D341Med (cell line): ENCODE measurements at regions not wholly inside any gene's neighbourhood (a gene's known extent, or its start where the extent isn't known, plus 50 kb on each side); places are given as distances from the start of the nearest gene placed in this dataset.

Experiments
- DNase-seq: peaks from one replicate; pipeline ENCODE4 v3.0.0; 2012; ENCODE audit warnings: low spot score

DNA sequence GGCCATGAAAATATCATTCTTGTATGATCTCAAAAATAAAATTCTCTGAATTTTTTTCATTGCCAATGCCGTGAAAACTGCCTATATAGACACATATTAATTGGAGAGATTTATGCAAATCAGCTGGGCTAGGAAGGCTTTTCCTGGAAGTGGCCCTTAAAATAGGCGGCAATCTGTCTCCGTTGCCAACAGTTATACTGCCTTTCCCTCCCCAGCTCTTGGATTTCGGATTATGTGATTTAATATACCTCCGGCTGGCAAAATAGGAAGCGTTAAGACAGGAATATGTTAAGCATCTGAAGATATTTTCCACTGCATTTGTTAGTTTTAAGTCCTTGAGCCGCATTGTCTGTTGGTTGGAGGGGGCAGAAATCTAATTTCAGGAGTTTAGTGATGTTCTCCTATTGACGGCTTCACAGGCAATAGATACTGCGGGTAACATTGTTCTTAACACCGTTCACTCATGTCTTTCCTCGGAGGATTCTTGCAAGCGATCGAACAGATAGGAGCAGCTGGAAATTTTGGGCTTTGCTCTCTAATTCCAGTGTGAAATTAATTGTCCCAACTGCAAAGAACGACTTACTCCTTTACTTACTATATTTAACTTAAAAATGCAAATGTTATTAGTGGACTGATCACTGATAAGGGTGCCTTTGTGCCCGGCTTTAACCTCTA lies 113.3 kb downstream of the LINC00237 start:
- DNase-seq = no peak

DNA sequence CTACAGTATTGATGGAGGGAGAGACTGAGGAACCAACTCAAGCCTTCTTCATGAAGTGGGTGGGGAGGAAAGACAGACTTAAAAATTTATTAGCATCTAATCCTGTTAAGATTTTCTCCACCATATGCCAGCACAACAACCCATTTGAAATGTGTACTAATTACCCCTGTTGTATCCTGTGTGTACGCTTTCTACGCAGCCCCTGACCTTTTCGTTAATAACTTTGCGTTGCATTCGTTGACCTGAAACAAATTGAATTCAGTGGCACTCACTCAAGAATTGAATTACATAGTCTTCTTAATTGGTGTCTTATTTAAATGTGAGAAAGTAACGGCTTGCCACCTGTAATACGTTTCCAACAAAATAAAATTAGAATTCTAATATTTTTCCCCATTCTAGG lies 113.9 kb downstream of the LINC00237 start:
- no peak for DNase-seq

DNA sequence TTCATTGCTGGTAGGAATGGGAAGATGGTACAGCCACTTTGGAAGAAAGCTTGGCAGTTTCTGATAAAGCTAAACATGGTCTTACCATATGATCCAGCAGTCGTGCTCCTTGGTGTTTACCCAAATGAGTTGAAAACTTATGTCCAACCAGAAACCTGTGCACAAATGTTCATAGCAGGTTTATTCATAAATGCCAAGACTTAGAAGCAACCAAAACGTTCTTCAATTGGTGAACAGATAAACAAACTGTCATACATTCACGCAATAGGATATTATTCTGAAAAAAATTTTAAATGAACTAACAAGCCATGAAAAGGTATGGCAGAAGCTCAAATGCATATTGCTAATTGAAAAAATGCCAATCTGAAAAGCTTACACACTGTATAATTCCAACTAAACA lies 117.1 kb downstream of the LINC00237 start:
- no peak for DNase-seq

DNA sequence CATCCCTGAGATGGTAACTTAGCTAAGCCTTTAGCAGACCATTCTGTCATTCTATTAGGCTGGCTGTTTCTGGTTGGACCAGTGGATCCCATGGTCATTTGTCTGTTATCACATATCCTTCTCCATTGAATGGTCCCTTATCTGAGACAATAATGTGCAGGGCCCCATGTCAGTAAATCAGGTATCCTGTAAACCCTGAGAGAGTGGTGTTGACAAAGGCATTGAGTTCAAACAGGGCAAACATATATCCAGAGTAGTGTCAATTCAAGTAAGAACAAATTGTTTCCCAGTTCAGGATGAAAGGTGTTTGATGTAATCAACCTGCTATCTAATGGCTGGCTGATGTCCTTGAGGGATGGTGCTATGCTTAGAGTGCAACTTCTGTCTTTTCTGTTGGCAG lies 126.2 kb downstream of the LINC00237 start:
- DNase-seq = no peak

DNA sequence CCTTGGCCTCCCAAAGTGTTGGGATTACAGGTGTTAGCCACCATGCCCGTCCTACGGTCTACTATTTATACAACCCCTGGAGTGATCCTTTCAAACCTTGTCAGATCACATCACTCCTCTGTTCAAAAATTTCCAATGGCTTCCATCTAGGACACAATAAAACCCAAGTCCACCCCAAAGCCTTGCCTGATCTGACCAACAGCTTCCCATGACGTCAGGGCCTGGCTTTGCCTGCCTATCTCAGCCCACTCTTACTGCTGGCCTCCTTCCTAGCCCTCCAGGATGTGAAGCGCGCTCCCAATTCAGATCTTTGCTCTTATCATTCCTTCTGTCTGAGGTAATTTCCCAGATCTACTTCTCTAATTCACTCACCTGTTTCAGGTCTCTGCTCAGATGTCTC lies 128.4 kb downstream of the LINC00237 start:
- DNase-seq = no peak

DNA sequence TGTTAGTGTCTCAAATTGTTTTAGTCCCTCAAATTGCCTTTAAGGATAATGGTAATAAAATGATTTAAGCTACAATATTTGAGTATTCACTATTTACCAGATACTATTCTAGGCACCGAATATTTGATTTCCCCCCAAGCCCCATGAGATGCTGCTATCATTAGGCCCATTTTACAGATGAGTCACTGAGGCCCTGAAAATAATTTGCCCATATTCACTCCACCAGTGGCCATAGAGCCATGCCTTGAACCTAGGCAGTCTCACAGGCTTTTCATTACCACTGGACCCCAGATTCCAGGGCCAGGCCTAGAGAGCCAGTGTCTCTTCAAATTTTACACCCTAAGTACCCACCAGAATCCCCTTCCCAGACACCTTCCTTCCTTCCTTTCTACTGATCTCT lies 133.7 kb downstream of the LINC00237 start:
- DNase-seq = no peak

DNA sequence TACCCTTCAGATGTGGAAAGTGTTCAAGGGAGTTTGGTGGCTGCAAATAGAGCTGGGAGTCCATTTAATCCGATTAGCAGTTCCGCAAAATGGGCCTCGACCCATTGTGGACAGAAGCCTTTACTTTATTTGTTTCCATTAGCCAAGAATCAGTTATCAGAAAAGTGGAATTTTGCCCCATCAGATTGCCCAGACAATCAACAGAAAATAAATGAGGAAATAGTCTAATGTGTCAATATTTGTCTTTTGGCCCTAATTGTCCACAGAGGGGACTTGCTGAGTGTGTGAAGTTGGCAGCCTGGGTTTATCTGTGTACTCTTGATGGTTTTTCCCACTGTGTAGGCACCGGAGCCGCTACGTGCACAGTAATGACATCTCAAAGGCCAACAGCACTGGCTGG lies 134.3 kb downstream of the LINC00237 start:
- no peak for DNase-seq

DNA sequence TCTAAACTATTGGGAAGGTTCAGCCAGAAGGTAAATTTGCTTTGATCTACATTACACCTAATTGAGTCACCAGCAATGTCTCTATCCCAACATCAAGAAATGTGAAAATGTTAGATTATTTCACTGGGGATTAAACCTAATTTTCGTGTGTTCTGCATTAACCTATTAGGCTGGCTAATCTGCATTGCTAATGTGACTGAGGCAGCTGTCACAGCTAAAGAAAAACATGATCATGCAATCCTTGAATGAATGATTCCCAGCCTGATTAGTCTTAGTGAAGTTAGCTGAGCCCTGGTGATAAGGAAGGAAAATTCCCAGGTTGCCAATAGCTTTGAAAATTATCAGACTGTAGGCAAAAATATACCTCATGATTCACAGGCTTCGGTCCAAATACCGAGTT lies 135.3 kb downstream of the LINC00237 start:
- no peak for DNase-seq

DNA sequence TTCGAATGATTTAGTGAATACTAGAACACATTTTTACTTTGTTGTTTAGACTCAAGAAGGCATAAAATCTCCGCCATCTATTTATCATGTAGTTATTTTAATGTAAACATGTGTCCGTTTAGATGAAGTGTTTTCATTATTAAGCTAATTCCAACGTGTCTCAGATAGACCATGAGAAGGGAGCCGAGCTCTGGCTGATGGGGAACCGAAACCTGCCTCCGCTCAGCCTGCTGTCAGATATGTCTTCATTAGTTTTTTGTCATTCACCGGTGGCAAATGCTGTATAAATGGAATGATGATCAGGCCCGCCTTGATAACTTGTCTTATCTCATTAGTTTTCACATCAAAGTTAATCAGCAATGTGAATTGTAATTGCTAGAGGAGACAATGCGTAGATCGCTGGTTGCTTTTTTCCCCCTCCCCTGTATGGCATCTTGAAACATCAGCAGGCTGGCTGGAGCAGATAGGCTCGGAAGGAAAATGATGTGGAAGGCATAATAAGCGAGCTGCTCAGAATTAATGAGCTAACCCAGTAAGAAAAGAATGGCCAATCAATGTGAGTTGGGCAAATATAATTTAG lies 136.4 kb downstream of the LINC00237 start:
- no peak for DNase-seq

DNA sequence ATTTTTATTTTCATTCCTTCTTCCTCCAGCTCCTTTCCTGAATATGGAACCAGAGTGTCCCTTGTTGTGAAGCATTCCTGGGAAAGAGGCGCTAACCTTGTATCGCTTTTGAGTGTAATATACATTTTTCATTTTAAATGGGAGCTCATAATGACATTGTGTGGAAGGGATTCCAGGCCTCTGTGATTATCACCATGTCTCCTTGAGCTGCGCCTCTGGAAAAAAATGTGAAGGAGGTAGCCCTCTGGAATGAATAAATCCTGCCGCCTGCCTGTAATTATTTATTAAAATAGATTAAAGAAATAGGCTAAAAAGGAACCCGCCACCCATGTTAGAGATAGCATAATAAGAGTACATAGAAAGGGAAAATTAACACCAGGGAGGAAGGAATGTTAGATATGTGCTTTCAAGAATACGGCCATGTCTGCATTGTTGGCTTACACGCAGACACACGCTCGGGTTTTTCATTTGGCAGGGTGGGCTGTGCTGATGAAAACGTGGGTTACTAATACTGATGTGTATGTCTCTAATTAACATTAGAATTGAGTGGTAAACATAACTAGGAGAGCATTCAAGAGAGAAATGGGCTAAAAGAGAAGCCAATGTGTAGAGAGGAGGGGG lies 138.5 kb downstream of the LINC00237 start:
- no peak for DNase-seq

DNA sequence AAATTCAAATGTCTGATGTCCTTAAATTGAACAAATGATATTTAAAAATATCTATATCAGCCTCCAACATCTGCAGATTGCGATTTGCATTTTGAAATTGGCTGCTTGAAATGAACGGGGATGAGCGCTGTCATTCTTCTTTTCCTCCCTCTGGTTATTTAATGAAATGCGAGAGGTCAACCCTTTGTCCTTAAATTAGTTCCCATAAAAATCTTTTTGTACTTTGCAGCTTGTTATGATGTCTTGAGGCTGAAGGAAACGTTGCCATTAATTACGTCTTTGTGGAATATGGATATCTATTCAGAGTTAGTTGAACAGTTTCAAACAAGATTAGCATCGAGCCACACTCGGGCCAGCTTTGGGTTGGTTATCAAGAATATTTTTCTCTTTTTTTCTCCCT lies 140.0 kb downstream of the LINC00237 start:
- no peak for DNase-seq

DNA sequence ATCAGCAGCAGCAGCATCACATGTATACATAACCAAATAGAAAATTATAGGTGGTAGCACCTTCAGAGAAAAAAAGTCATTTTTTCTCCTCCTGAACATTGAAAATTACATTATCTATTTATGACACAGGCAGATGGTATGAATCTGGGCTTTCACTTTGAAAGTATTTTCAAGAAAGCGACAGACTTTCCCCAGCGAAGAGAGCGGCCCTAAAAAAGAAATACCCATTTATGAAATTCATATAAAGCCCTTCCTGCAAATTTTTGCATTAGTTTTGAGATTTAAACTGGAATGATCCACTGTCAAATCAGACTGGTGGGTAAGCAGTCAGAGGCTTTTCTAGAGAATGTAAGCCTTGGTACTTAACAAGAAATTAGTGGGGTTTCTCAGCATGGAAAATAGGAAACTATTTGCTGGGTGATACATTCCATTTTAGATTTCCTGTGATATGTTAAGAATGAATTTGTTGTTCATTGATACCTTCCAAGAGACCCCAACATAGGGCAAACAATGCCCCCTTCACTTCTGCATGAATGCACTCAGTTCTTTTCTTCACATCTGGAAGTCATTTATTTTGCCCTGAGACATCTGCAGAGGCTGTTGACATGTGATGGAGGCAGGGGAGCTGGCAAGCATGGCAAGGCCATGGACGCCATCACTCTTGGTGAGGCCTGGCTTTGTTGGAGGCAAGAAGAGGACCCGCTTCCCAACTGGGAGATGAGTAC lies 147.0 kb downstream of the LINC00237 start:
- no peak for DNase-seq

DNA sequence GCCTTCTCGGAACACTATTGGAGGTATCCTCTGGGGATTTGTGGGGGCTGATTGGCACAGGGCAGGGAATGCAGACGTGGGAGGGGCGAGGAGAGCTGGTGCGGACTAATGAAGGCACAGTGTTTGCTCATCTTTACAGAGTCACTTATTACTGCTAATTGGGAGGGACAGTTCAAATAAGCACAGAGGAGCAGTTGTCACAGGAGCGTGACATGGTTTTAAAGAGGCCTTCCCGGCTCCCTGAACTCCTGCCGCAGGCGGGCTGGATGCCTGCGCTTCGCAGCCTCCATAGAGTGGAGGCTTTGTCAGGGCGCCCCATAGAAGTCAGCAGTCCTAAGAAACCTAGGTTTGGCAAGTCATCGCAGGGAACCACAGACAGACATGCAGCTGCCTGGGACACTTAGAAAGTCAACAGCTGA lies 149.6 kb downstream of the LINC00237 start:
- no peak for DNase-seq

DNA sequence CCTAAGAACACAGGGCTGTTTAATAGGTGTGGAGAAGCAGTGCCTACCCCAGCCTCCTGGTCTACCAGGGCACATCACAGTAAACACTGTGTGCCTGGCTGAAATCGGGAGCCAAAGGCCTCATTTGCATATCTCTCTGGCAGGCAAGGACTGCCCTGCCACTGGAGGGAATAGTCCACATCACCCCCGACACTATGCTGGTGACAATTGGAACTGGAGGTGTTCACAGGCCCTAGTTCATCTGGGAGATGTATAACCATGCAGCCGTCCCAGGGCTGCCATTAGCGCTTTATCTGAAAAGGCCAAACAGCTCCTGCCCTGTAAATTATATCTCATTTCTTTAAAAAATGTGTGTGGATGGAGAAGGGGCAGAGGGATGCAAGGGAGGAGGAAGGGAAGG lies 150.3 kb downstream of the LINC00237 start:
- no peak for DNase-seq

DNA sequence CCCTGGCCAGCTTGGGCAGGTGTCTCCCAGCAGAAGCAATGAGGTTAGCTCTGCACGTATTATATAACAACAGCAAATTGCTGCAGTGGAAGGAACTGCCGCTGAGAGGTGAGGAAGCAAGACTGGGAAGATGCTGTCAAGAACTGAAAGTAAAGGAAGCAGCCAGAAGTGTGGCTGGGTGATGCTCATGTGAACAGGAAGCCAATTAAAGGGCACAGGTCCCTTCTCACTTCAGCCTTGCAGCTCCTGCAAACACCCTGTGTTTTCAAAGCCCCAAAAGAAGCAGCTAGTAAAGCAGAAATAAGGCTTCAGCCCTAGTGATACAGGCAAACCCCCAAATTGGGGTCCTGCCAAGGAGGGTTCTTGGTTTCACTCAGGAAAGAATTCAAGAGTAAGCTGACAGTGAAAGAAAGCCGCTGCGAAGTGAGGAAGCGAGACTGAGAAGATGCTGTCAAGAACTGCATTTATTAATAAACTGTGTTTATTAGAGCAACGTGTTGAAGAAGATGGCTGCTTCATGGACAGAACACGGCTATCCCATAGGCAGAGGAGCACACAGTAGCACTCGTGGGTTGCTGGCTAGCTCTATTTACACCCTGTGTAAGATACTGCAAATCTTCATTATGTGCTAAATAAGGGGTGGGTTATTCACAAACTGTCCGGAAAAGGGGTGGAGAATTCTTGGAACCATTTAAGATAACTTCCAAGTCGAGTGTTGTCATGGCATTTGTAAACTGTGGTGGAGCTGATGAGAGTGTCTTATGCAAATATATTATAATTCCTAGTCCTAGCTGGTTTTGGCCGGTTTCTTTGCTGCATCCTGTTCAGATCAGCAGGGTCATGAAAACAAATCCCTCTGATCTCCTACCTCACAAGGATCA lies 152.2 kb downstream of the LINC00237 start:
- no peak for DNase-seq

DNA sequence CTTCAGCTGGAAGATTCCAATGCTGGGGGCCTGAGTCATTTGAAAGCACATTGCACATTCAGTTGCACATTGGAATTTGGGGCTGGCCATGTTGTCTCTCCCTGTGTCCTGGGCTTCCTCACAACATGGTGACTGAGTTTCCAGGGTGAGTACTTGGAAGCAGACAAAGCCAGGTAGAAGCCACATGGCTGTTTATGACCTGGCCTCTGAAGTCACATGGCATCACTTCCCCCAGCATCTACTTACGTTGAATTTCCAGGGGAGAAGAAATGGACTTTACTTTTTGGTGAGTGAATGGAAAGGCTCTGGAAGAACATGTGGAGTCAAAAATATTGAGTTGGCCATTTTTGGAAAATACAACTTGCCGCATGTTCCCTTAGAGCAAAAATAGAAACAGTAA lies 155.5 kb downstream of the LINC00237 start:
- DNase-seq = no peak

DNA sequence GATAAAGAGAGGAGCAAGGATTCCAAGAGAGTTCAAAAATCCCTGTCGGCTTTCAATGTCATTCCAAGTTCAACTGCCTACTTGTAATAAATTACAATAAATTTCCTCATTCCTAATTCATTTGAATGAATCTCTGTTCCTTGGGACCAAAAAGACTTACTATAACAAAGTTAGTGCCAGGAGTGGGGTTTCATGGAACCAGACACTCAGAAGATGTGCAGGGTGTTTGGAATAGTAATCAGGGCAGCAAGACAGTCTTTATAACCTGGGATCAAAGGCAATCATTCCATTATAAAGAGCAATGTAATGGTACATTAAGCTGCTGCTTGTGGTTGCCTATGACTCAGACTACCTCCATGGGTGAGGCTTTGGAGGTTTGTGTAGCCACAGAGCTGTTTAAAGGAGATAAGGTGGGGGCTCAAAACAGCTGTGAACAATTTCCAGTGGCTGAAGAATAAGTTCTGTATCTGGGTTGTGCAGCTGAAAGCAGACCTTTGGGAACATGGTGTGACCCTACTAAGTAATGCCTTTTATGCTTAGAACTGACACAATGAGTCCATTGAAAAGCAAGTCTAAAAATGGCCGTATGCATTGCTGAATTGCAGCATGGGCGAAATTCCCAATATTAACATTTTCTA lies 159.9 kb downstream of the LINC00237 start:
- no peak for DNase-seq

DNA sequence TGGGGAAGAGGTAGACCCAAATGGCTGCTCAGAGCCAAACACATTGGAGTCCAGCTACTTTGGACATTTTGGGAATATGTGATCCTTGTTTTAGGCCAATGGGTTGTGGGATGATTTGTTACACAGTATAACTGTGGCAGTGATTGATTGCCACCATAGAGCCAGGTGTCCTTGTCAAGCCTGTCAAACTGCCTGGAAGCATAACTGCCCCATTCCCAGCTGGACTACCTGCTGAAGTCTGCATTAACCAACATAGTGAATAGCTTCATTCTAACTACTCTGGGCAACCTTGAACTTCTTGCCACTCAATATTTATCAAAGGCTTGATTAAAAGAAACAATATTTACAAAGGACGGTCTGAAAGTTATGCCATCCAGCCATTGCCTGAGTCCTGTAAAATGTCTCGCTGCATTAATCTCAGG lies 164.7 kb downstream of the LINC00237 start:
- no peak for DNase-seq

DNA sequence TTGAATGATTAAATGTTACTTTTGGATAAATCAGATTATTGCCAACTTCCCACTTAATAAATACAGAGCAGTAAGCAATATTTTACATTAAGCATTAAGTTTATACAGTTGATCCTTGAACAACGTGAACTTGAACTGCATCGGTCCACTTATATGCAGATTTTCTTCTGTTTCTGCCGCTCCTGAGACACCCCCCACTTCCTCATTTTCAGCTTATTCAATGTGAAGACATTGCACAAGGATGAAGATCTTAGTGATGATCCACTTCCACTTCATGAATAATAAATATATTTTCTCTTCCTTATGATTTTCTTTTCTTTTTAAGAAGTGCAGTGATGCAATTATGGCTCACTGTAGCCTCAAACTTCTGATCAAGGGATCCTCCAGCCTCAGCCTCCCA lies 167.2 kb downstream of the LINC00237 start:
- no peak for DNase-seq

DNA sequence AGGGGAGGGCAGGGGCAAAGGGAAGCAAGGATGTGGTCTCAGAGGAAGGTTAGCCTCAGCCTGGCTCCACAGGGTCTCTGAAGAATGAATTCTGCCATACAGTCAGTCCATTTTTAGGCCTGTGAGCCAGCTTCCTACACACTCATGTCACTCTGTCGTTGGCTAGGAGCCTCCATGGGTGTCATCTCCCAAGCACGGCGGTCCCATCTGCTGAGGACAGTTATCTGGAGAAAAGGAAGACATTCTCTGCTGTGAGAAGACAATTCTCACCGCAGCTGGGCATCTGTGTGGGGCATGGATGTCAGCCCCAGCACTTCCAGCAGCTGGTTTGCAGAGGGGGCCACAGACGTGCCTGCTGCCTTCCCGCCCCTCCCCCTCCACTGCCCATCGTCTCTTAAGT lies 167.6 kb downstream of the LINC00237 start:
- DNase-seq = no peak

DNA sequence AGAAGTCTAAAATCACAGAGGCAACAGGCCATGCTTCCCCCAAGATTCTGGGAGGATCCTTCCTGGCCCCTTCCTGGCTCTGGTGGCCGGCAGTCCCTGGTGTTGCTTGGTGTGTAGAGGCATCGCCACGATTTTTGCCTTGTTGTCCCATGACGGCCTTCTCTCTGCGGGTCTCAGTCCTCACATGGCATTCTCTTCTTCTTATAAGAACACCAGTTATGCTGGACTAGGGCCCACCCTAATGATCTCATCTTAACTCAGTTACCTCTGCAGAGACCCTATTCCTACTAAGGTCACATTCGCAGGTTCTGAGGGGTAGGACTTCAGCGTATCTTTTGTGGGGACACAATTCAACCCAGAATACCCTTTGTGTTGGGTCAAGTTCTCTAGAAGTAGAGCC lies 168.0 kb downstream of the LINC00237 start:
- no peak for DNase-seq
